Esophagus muscularis mucosa (tissue), 4 donors: ENCODE measurements at regions not wholly inside any gene's neighbourhood (a gene's known extent, or its start where the extent isn't known, plus 50 kb on each side); places are given as distances from the start of the nearest gene placed in this dataset.

Source experiments
- DNase-seq: peaks from one replicate; pipeline ENCODE4 v3.0.0-alpha.2; 2017; ENCODE audit errors: extremely low spot score
- H3K27ac ChIP-seq, 4 donors: fragments of 200-600 bp; sonication (generic); replicated peaks in 1 of 4; 1 replicate in 3 of 4; 2 replicates in 1 of 4; pipeline ENCODE4 v1.5.1; 2016 to 2019; ENCODE audit warnings: mild to moderate bottlenecking in 1 of 4
- H3K27me3 ChIP-seq, 4 donors: fragments of 200-600 bp; sonication (generic); one replicate each; pipeline versions ENCODE4 v1.5.1 to v1.6.0; 2016 to 2019
- H3K36me3 ChIP-seq, 4 donors: fragments of 200-600 bp; sonication (generic); one replicate each; pipeline ENCODE4 v1.5.1; 2016 to 2019
- H3K4me1 ChIP-seq, 4 donors: fragments of 200-600 bp; sonication (generic); one replicate each; pipeline ENCODE4 v1.5.1; 2016 to 2019
- H3K4me3 ChIP-seq, 4 donors: fragments of 200-600 bp; sonication (generic); 1 replicate in 2 of 4; 2 replicates in 2 of 4; pipeline ENCODE4 v1.5.1; 2016 to 2019; ENCODE audit warnings: mild to moderate bottlenecking in 4 of 4, moderate library complexity in 1 of 4
- H3K9me3 ChIP-seq, 4 donors: fragments of 200-600 bp; sonication (generic); 1 replicate in 3 of 4; 2 replicates in 1 of 4; pipeline ENCODE4 v1.5.1; 2016 to 2019
- EP300 ChIP-seq: sonication (generic); formaldehyde crosslinking; IDR thresholded peaks from one replicate; pipeline ENCODE4 v1.6.1; 2017; ENCODE audit warnings: antibody characterized with exemption
- POLR2A ChIP-seq: fragments of 450-650 bp; IDR thresholded peaks from one replicate; pipeline ENCODE4 v1.6.1; 2017; ENCODE audit warnings: antibody characterized with exemption, moderate library complexity, mild to moderate bottlenecking, low read depth
- POLR2AphosphoS5 ChIP-seq, 2 donors: sonication (generic); formaldehyde crosslinking; IDR thresholded peaks; one replicate each; pipeline ENCODE4 v1.6.1; 2017; ENCODE audit warnings: antibody characterized with exemption in 2 of 2
- WGBS: methylation state at CpG from one replicate; pipeline ENCODE4 v1.1.5; 2018; 5-methylcytosine and 5-hydroxymethylcytosine counted together
- intact Hi-C: fragments of 100-400 bp; cut with DNase I; formaldehyde crosslinking; loops from one replicate; pipeline ENCODE4 v1.15.1; 2023
- TF ChIP-seq, protein P1 (sequence below), 3 experiments: fragments of 200-600 bp in 2 of 3; fragments of 450-650 bp in 1 of 3; sonication (generic) in 2 of 3; IDR thresholded peaks; one replicate each; pipeline ENCODE4 v1.5.1; 2017 to 2019; ENCODE audit warnings: antibody characterized with exemption in 3 of 3, mild to moderate bottlenecking in 2 of 3, moderate library complexity in 1 of 3

DNA sequence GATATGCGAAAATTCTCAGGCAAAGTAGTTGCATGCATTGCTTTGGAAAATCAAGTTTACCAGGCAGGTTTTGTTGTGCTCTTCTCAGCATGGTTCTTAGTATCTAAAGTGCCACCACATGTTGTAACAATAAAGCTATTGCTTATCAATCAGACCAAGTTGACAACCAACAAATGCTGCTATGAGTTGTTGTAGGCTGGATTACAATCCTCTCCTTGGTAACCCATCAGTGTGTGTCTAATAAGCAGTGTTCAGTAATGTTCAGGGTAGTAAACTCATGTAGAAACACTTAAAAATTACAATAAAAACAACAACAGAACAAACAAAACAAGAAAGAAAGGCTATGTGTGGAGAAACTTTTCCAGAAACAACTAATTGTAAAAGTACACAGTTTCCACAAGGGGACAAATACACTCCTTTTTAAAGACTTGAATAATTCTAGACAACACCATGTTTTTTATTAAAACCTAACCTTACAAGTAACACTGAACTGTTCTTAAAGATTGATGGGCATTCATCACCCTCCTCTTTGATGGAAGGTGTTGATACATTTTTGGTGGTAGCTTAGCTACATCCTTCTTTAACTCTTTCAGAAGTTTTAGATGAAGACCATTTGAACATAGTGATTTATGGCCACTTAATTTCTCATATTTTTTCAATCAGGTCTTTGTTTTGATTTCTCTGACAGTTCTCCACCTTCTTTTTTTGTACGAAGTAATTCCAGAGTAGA, 370.9 kb upstream of the SEMA3A start:
- Histone ChIP-seq H3K9me3 (no peaks in the 10 kb centered on the region), H3K4me3 (no peak overlapping the region), H3K4me1 (no peaks in the 10 kb centered on the region), H3K36me3 (no peaks in the 10 kb centered on the region), H3K27ac (no peak overlapping the region), H3K27me3 (no peaks in the 10 kb centered on the region)
- TF ChIP-seq EP300: no peak
- no peak for TF ChIP-seq POLR2AphosphoS5 (IDR thresholded peaks at IDR 0.05)
- TF ChIP-seq, protein P1, sequence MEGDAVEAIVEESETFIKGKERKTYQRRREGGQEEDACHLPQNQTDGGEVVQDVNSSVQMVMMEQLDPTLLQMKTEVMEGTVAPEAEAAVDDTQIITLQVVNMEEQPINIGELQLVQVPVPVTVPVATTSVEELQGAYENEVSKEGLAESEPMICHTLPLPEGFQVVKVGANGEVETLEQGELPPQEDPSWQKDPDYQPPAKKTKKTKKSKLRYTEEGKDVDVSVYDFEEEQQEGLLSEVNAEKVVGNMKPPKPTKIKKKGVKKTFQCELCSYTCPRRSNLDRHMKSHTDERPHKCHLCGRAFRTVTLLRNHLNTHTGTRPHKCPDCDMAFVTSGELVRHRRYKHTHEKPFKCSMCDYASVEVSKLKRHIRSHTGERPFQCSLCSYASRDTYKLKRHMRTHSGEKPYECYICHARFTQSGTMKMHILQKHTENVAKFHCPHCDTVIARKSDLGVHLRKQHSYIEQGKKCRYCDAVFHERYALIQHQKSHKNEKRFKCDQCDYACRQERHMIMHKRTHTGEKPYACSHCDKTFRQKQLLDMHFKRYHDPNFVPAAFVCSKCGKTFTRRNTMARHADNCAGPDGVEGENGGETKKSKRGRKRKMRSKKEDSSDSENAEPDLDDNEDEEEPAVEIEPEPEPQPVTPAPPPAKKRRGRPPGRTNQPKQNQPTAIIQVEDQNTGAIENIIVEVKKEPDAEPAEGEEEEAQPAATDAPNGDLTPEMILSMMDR (IDR thresholded peaks at IDR 0.05): no peak
- TF ChIP-seq POLR2A: no peak
- no peak for DNase-seq
- intact Hi-C loops: no loop called here
- WGBS: 74% methylated on average over 2 of the region's 2 CpGs

GRCh38 chr7:84553711-84554110, 359.1 kb upstream of the SEMA3A start:
- no peak overlapping the region for H3K4me3 ChIP-seq
- H3K27me3 ChIP-seq: no peaks in the 10 kb centered on the region
- DNase-seq: no peak
- no peaks in the 10 kb centered on the region for H3K36me3 ChIP-seq
- H3K4me1 ChIP-seq: peaks cover 0 to 9% (median 7%) of the 10 kb centered on the region in 4 donors
- intact Hi-C loops: no loop called here
- TF ChIP-seq EP300: no peak
- TF ChIP-seq POLR2A: no peak
- no peak for TF ChIP-seq POLR2AphosphoS5 (IDR thresholded peaks at IDR 0.05)
- TF ChIP-seq, protein P1 (IDR thresholded peaks at IDR 0.05): no peak
- peaks cover 0 to 9% (median 7%) of the 10 kb centered on the region in 4 donors for H3K9me3 ChIP-seq
- no peak overlapping the region for H3K27ac ChIP-seq

- 0% methylated on average over 1 of the region's 1 CpG for WGBS
- Histone ChIP-seq H3K9me3 (no peaks in the 10 kb centered on the region), H3K36me3 (no peaks in the 10 kb centered on the region), H3K27ac (no peak overlapping the region), H3K27me3 (no peaks in the 10 kb centered on the region), H3K4me3 (no peak overlapping the region), H3K4me1 (peaks cover 0 to 25% (median 12%) of the 10 kb centered on the region in 4 donors)
- intact Hi-C loops: no loop called here
- TF ChIP-seq EP300: no peak
- no peak for TF ChIP-seq POLR2A
- TF ChIP-seq POLR2AphosphoS5 (IDR thresholded peaks at IDR 0.05): no peak
- TF ChIP-seq, protein P1 (IDR thresholded peaks at IDR 0.05): no peak
- no peak for DNase-seq
Measured at GRCh38 chr7:84549409-84549808, 354.8 kb upstream of the SEMA3A start.

- peak overlapping the region; percentile 6 to 60 (median 36) for H3K27ac ChIP-seq
- no peaks in the 10 kb centered on the region for H3K36me3 ChIP-seq
- H3K4me1 ChIP-seq: peaks cover 0 to 25% (median 12%) of the 10 kb centered on the region in 4 donors
- no peak for DNase-seq
- no peaks in the 10 kb centered on the region for H3K9me3 ChIP-seq
- TF ChIP-seq POLR2AphosphoS5 (IDR thresholded peaks at IDR 0.05) (peak in 1 of 2 donors; percentile 22), EP300 (no peak)
- WGBS: 27% methylated on average over 5 of the region's 5 CpGs
- no peaks in the 10 kb centered on the region for H3K27me3 ChIP-seq
- H3K4me3 ChIP-seq: no peak overlapping the region
- intact Hi-C loops: no loop called here
Measured at GRCh38 chr7:84548366-84549365, 354.1 kb upstream of the SEMA3A start.

DNA sequence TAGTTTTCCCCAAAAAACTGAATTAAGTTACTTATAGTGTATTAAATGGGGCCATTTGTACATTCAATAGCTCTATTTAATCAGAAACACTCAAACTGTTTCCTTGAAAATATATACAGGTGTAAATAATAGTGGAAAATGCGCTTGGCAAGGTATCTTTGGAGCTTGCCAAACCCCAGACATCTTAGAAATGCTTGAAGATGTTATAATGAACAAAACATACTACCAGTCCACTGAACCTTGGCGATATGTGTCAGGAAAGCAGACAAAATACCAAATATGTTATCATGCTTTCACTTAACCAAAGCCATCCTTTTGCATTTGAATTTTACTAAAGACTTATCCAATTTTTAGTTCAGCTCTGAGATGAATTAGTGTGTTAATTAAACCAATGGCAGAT, 352.7 kb upstream of the SEMA3A start:
- no peaks in the 10 kb centered on the region for H3K36me3 ChIP-seq
- no peak overlapping the region for H3K4me3 ChIP-seq
- no peaks in the 10 kb centered on the region for H3K27me3 ChIP-seq
- peak overlapping the region in 2 of 4 donors; percentile 6 to 60 for H3K27ac ChIP-seq
- WGBS: 96% methylated on average over 2 of the region's 2 CpGs
- H3K4me1 ChIP-seq: peaks cover 0 to 25% (median 12%) of the 10 kb centered on the region in 4 donors
- intact Hi-C loops: no loop called here
- TF ChIP-seq EP300 (no peak), POLR2A (no peak), POLR2AphosphoS5 (IDR thresholded peaks at IDR 0.05) (no peak)
- TF ChIP-seq, protein P1 (IDR thresholded peaks at IDR 0.05): no peak
- DNase-seq: no peak
- no peaks in the 10 kb centered on the region for H3K9me3 ChIP-seq
